Astrocyte (in vitro differentiated cells and primary cell): ENCODE measurements at regions not wholly inside any gene's neighbourhood (a gene's known extent, or its start where the extent isn't known, plus 50 kb on each side); places are given as distances from the start of the nearest gene placed in this dataset.

Source experiments
- DNase-seq: peaks from one replicate; pipeline ENCODE4 v3.0.0-alpha.2; 2010; ENCODE audit warnings: low read depth
- FAIRE-seq: peaks from 2 replicates; lab custom pipeline; 2011; peaks lifted over from hg19 to GRCh38; lab: Jason Lieb, UNC
- H2AFZ ChIP-seq: 2 replicates; pipeline ENCODE4 v1.6.0; 2012; ENCODE audit warnings: low read depth, low read length, inconsistent platforms
- H3K27ac ChIP-seq: 2 replicates; pipeline ENCODE4 v1.5.1; 2011; ENCODE audit warnings: low read depth, low read length, inconsistent platforms
- H3K27me3 ChIP-seq: 2 replicates; pipeline ENCODE4 v1.6.0; 2011; ENCODE audit warnings: low read length, inconsistent platforms; ENCODE audit not compliant: insufficient read depth
- H3K36me3 ChIP-seq: 2 replicates; pipeline ENCODE4 v1.5.1; 2011; ENCODE audit warnings: low read length, inconsistent platforms; ENCODE audit not compliant: insufficient read depth
- H3K4me1 ChIP-seq: 2 replicates; pipeline ENCODE4 v1.5.1; 2011; ENCODE audit warnings: low read length, inconsistent platforms; ENCODE audit not compliant: insufficient read depth
- H3K4me2 ChIP-seq: 2 replicates; pipeline ENCODE4 v1.6.0; 2012; ENCODE audit warnings: low read length, inconsistent platforms
- H3K4me3 ChIP-seq: 2 replicates; pipeline ENCODE4 v1.5.1; 2011; ENCODE audit warnings: low read depth, mild to moderate bottlenecking, low read length, inconsistent platforms; ENCODE audit not compliant: insufficient read depth
- H3K79me2 ChIP-seq: 2 replicates; pipeline ENCODE4 v1.6.0; 2012; ENCODE audit warnings: mild to moderate bottlenecking, low read length, inconsistent platforms; ENCODE audit not compliant: insufficient read depth
- H3K9ac ChIP-seq: 2 replicates; pipeline ENCODE4 v1.6.0; 2012; ENCODE audit warnings: mild to moderate bottlenecking, low read length, inconsistent platforms
- H3K9me3 ChIP-seq: 2 replicates; pipeline ENCODE4 v1.5.1; 2012; ENCODE audit warnings: low read depth, mild to moderate bottlenecking, low read length, inconsistent platforms; ENCODE audit not compliant: insufficient read depth
- H4K20me1 ChIP-seq: 2 replicates; pipeline ENCODE4 v1.6.0; 2012; ENCODE audit warnings: low read length, inconsistent platforms; ENCODE audit not compliant: insufficient read depth
- H3K27ac Mint-ChIP-seq: one replicate; pipeline ENCODE4 v1.8.0; 2021; ENCODE audit warnings: mild to moderate bottlenecking, mixed read lengths; ENCODE audit not compliant: unreplicated experiment
- H3K27me3 Mint-ChIP-seq: one replicate; pipeline ENCODE4 v1.8.0; 2021; ENCODE audit warnings: low read depth, mixed read lengths; ENCODE audit not compliant: unreplicated experiment
- H3K36me3 Mint-ChIP-seq: one replicate; pipeline ENCODE4 v1.8.0; 2021; ENCODE audit warnings: low read depth, mixed read lengths; ENCODE audit not compliant: unreplicated experiment
- H3K4me1 Mint-ChIP-seq: one replicate; pipeline ENCODE4 v1.8.0; 2021; ENCODE audit warnings: low read depth, mixed read lengths; ENCODE audit not compliant: unreplicated experiment
- H3K4me3 Mint-ChIP-seq: one replicate; pipeline ENCODE4 v1.8.0; 2021; ENCODE audit warnings: mild to moderate bottlenecking, moderate library complexity, mixed read lengths; ENCODE audit not compliant: unreplicated experiment
- H3K9me3 Mint-ChIP-seq: one replicate; pipeline ENCODE4 v1.8.0; 2021; ENCODE audit warnings: mild to moderate bottlenecking, mixed read lengths; ENCODE audit not compliant: unreplicated experiment
- CTCF ChIP-seq: IDR thresholded peaks from 2 replicates; pipeline ENCODE4 v1.5.1; 2011; ENCODE audit warnings: low read depth, mild to moderate bottlenecking, inconsistent platforms, low read length, moderate library complexity; ENCODE audit not compliant: insufficient read depth
- EZH2 ChIP-seq: IDR thresholded peaks from 2 replicates; pipeline ENCODE4 v1.6.1; 2012; ENCODE audit warnings: mild to moderate bottlenecking, low read length, inconsistent platforms; ENCODE audit not compliant: insufficient read depth

GRCh38 chr7:23941551-23941950, 231.5 kb downstream of the STK31 start:
- no peaks in the 10 kb centered on the region for H3K4me1 Mint-ChIP-seq
- no peaks in the 10 kb centered on the region for H3K36me3 Mint-ChIP-seq
- H3K9ac ChIP-seq: no peak overlapping the region
- H3K79me2 ChIP-seq: no peaks in the 10 kb centered on the region
- TF ChIP-seq CTCF (no peak), EZH2 (no peak)
- no peaks in the 10 kb centered on the region for H3K4me1 ChIP-seq
- no peaks in the 10 kb centered on the region for H3K36me3 ChIP-seq
- no peak overlapping the region for H3K27ac ChIP-seq
- no peak overlapping the region for H3K4me3 Mint-ChIP-seq
- H3K27ac Mint-ChIP-seq: no peak overlapping the region
- no peak overlapping the region for H2AFZ ChIP-seq
- H4K20me1 ChIP-seq: no peaks in the 10 kb centered on the region
- no peaks in the 10 kb centered on the region for H3K9me3 ChIP-seq
- H3K27me3 ChIP-seq: peaks cover 4% of the 10 kb centered on the region
- no peak overlapping the region for H3K4me2 ChIP-seq
- H3K4me3 ChIP-seq: no peak overlapping the region
- peaks cover 6% of the 10 kb centered on the region for H3K9me3 Mint-ChIP-seq
- FAIRE-seq (no peak), DNase-seq (no peak)
- H3K27me3 Mint-ChIP-seq: peaks cover 2% of the 10 kb centered on the region

- no peaks in the 10 kb centered on the region for H3K9me3 ChIP-seq
- no peak overlapping the region for H3K9ac ChIP-seq
- no peaks in the 10 kb centered on the region for H3K4me1 ChIP-seq
- no peaks in the 10 kb centered on the region for H3K79me2 ChIP-seq
- Mint-ChIP-seq H3K4me1 (no peaks in the 10 kb centered on the region), H3K27me3 (peaks cover 2% of the 10 kb centered on the region), H3K4me3 (no peak overlapping the region), H3K27ac (no peak overlapping the region), H3K36me3 (no peaks in the 10 kb centered on the region), H3K9me3 (peaks cover 10% of the 10 kb centered on the region)
- H3K4me2 ChIP-seq: no peak overlapping the region
- FAIRE-seq (no peak), DNase-seq (no peak)
- H3K27ac ChIP-seq: no peak overlapping the region
- no peak overlapping the region for H3K4me3 ChIP-seq
- no peak for TF ChIP-seq EZH2
- TF ChIP-seq CTCF: no peak
- no peaks in the 10 kb centered on the region for H4K20me1 ChIP-seq
- H3K27me3 ChIP-seq: peaks cover 4% of the 10 kb centered on the region
- no peaks in the 10 kb centered on the region for H3K36me3 ChIP-seq
- no peak overlapping the region for H2AFZ ChIP-seq
Measured at GRCh38 chr7:23942032-23942431, 232.0 kb downstream of the STK31 start.

GRCh38 chr7:23944131-23944530, 234.1 kb downstream of the STK31 start:
- H3K9me3 ChIP-seq: no peaks in the 10 kb centered on the region
- no peak overlapping the region for H3K27ac ChIP-seq
- peaks cover 12% of the 10 kb centered on the region for H3K9me3 Mint-ChIP-seq
- H4K20me1 ChIP-seq: no peaks in the 10 kb centered on the region
- no peak overlapping the region for H3K4me3 ChIP-seq
- H3K36me3 Mint-ChIP-seq: no peaks in the 10 kb centered on the region
- no peak overlapping the region for H3K27ac Mint-ChIP-seq
- H3K79me2 ChIP-seq: no peaks in the 10 kb centered on the region
- H3K27me3 ChIP-seq: peaks cover 4% of the 10 kb centered on the region
- no peak overlapping the region for H3K9ac ChIP-seq
- DNase-seq (no peak), FAIRE-seq (no peak)
- peaks cover 2% of the 10 kb centered on the region for H3K27me3 Mint-ChIP-seq
- H3K4me3 Mint-ChIP-seq: no peak overlapping the region
- no peaks in the 10 kb centered on the region for H3K36me3 ChIP-seq
- H3K4me1 Mint-ChIP-seq: no peaks in the 10 kb centered on the region
- H3K4me1 ChIP-seq: no peaks in the 10 kb centered on the region
- H2AFZ ChIP-seq: no peak overlapping the region
- H3K4me2 ChIP-seq: no peak overlapping the region
- TF ChIP-seq EZH2: no peak
- no peak for TF ChIP-seq CTCF
